ENCODE measurements at regions not wholly inside any gene's neighbourhood (a gene's known extent, or its start where the extent isn't known, plus 50 kb on each side); places are given as distances from the start of the nearest gene placed in this dataset.

DNA sequence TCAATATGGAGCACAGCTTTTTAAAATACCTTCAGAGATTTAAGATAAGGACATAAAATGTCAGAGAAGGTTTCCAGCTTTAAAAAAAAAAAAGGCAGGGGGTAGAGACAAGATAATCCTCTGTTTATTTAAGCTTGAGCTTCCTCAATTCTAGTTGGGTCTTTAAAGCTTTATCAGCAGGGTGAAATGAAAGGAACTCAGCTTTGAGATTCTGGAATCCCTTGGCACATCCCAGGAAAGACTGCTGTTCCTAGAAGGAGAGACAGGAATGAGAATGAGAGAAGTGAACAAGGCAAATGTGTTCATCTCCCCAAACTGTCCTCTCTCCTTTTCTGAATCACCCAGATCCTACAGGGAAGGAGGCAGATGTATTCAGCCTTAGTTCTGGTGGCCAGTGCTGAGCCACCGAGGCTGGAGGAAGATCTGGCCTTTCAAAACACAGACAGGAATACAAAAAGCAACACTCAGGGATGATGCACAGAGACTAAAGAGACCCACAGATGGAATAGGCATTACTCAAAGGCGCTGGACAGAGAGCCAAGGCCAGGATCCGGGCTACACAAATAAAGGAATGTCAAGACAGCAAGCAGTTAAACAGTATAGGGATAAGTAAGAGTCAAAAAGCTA is 385.8 kb upstream of the DUSP10 start:
- no peak for TF ChIP-seq CREB1 (CRISPR knock-in tag; IDR thresholded peaks at IDR 0.05)
- TF ChIP-seq NFE2L1 (CRISPR knock-in tag; IDR thresholded peaks at IDR 0.05): no peak
- TF ChIP-seq, protein P1, sequence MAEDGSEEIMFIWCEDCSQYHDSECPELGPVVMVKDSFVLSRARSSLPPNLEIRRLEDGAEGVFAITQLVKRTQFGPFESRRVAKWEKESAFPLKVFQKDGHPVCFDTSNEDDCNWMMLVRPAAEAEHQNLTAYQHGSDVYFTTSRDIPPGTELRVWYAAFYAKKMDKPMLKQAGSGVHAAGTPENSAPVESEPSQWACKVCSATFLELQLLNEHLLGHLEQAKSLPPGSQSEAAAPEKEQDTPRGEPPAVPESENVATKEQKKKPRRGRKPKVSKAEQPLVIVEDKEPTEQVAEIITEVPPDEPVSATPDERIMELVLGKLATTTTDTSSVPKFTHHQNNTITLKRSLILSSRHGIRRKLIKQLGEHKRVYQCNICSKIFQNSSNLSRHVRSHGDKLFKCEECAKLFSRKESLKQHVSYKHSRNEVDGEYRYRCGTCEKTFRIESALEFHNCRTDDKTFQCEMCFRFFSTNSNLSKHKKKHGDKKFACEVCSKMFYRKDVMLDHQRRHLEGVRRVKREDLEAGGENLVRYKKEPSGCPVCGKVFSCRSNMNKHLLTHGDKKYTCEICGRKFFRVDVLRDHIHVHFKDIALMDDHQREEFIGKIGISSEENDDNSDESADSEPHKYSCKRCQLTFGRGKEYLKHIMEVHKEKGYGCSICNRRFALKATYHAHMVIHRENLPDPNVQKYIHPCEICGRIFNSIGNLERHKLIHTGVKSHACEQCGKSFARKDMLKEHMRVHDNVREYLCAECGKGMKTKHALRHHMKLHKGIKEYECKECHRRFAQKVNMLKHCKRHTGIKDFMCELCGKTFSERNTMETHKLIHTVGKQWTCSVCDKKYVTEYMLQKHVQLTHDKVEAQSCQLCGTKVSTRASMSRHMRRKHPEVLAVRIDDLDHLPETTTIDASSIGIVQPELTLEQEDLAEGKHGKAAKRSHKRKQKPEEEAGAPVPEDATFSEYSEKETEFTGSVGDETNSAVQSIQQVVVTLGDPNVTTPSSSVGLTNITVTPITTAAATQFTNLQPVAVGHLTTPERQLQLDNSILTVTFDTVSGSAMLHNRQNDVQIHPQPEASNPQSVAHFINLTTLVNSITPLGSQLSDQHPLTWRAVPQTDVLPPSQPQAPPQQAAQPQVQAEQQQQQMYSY (CRISPR knock-in tag; IDR thresholded peaks at IDR 0.05): no peak

All from WTC11 (cell line).